HTR-8/SVneo (cell line): ENCODE measurements at regions not wholly inside any gene's neighbourhood (a gene's known extent, or its start where the extent isn't known, plus 50 kb on each side); places are given as distances from the start of the nearest gene placed in this dataset.

Source experiments
- DNase-seq: peaks from one replicate; pipeline ENCODE4 v3.0.0; 2011; ENCODE audit warnings: low spot score, mixed read lengths; ENCODE audit not compliant: insufficient read length
- FAIRE-seq: peaks from 2 replicates; lab custom pipeline; 2011; peaks lifted over from hg19 to GRCh38; lab: Jason Lieb, UNC

GRCh38 chr20:62576815-62577489 is 65.4 kb upstream of the SLCO4A1 start:
- DNase-seq = peak; percentile 83
- peak; percentile 13 for FAIRE-seq

DNA sequence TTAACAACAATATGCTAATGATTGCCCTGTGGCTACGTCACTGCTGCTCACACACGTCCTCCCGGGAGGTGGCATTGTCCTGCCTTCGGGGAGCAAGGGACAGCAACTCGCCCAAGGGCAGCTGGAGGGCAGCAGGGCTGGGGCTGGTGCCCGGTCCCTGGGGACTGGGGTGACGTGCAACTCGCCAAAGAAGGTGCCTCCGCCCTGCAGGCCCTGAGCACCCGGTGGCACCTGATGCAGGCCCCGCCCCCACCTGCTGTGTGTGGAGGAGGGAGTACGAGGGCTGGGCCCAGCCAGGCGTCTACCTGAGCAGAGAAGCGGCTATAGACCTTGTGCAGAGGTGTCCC is 64.8 kb upstream of the SLCO4A1 start:
- DNase-seq = no peak

GRCh38 chr20:62578294-62578897 is 63.9 kb upstream of the SLCO4A1 start:
- DNase-seq = no peak
- FAIRE-seq = peak; percentile 73

More for the DNA sequence above, 64.8 kb upstream of the SLCO4A1 start:
- no peak for FAIRE-seq

DNA sequence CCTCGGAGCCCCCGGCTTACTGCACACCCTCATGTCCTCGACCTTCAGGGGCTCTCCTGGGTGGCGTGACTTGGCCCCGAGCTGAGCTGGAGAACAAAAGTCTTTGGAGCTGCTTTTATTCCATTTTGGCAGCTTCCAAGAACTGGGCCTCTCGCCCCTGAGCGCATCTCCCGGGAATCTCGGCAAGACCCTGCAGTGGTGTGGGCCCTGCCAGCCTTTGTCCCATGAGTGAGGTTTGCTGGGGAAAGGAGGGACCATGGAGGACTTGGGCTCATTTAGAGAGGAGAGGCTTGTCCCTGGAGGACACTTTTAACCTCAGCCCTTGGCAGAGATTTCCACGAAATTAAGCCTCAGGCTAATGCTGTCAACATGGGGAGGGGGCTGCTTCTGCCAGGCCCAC is 62.3 kb upstream of the SLCO4A1 start:
- FAIRE-seq (peak; percentile 40), DNase-seq (no peak)

DNA sequence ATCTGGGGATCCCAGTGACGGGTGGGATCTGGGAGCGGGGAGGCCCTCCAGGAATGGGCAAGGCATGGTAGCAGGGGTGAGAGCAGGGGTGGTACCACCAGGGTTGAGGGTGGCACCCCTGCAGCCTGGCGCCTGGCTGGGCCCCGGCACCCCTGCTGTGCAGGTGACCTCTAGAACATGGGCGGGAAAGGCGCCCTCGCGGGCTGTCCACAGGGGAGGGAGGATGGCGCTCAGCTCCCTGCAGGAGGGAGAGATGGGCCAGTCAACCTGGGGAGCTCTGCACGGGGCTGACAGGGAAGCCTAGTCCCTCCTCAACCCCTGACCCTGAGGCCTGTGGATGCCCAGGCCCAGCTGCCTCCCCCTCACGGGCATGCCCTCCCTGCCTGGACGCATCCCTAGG is 61.6 kb upstream of the SLCO4A1 start:
- FAIRE-seq = no peak
- DNase-seq = no peak

GRCh38 chr20:62581308-62581707 is 61.0 kb upstream of the SLCO4A1 start:
- FAIRE-seq = peak; percentile 44
- DNase-seq = no peak

GRCh38 chr20:62581806-62582205 is 60.5 kb upstream of the SLCO4A1 start:
- FAIRE-seq (peak; percentile 65), DNase-seq (no peak)

DNA sequence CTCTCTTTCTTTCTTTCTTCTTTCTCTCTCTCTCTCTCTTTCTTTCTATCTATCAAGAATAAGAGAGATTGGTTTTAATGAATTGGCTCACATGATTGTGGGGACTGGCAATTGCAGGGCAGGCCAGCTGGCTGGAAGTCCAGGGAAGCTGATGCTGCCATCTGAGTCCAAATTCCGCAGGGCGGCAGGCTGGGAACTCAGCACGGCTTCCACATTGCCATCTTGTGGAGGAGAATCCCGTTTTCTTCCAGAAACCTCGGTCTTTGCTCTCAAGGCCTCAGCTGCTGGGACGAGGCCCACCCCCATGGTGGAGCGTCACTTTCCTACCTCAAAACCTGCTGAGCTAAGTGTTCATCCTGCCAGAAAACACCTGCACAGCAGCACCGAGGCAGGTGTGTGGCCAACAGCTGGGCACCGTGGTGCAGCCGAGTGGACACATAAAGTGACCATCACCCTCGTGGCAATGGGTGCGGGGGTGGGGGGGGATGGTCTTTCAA is 58.8 kb upstream of the SLCO4A1 start:
- peak; percentile 13 for FAIRE-seq

DNA sequence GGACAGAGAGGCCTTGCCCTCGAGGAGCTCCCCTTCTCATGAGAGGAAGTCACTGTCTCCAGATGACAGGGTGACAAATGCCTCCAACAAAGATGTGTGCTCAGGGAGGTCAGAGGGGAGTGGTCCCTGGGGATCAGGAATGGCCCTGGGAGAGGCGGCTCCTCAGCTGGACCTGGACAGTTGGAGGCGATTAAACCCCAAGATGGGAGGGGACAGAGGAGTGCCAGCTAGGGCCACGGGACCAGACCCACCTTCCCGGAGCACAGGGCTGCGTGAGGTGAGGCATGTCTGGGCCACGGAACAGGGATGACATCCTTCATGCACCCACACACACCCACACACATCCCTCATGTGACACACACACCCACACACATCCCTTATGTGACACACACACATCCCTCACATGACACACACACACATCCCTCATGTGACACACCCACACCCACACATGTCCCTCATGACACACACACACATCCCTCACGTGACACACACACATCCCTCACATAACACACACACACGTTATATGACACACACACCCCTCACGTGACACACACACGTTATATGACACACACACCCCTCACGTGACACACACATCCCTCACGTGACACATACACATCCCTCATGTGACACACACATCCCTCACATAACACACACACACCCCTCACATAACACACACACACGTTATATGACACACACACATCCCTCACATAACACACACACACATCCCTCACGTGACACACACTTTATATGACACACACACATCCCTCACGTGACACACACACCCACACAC is 57.4 kb upstream of the SLCO4A1 start:
- FAIRE-seq (peak; percentile 100), DNase-seq (no peak)

More for the DNA sequence above, 58.8 kb upstream of the SLCO4A1 start:
- no peak for DNase-seq

DNA sequence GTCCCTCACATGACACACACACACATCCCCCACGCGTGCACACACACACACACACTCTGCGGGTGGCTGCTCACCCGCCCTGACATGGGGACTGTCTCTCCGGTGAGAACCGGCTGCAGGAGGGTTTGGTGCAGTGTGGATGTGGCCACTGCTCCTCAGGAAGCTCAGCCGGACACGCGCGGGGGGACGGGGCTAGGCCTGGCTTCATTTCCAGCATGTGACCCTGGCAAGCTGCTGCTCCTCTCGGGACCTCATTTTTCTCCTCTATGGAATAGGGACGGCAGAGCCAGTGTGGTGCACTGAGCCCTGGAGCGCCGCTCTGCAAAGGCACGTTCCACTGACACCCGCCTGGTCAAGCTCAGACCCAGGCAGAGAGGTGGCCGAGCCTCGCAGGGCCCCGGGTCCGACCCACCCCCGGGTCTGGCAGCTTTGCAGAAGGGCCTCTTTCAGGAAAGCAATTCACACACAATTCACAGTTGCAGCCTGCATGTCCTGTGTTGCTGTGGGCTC is 56.8 kb upstream of the SLCO4A1 start:
- no peak for FAIRE-seq
- no peak for DNase-seq

- FAIRE-seq (peak; percentile 62), DNase-seq (no peak)
These were observed 55.5 kb upstream of the SLCO4A1 start for GRCh38 chr20:62586799-62587198.

DNA sequence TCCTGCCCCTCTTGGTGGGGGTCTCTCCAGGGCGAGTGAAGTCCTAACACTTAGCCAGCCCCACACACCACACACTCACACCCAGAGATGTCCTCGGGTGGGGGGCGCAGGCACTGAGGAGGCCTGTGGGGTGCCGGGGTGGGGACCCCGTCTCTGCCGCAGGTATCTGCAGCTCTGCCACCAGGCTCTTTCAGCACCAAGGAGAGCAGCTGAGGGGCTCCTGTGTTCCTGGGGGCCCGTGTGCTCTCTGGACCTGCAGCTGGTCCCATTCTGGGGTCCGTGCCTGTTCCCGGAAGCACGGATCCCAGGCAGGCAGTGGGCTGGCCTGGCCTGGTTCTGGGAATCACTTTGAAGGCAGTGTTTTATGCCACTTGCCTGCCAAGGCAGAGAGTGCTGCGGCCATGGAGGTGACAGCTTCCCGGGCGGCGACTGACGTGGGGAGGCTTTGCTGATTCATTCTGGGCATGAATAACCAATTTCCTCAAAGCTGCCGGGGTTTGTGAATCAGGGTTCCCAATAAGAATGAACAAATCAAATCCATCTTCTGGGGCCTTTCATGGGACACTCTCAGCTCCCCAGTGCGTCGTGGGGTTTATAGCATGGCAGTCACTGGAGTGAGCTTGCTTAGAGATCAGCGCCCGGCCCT is 54.4 kb upstream of the SLCO4A1 start:
- peak; percentile 73 for DNase-seq

DNA sequence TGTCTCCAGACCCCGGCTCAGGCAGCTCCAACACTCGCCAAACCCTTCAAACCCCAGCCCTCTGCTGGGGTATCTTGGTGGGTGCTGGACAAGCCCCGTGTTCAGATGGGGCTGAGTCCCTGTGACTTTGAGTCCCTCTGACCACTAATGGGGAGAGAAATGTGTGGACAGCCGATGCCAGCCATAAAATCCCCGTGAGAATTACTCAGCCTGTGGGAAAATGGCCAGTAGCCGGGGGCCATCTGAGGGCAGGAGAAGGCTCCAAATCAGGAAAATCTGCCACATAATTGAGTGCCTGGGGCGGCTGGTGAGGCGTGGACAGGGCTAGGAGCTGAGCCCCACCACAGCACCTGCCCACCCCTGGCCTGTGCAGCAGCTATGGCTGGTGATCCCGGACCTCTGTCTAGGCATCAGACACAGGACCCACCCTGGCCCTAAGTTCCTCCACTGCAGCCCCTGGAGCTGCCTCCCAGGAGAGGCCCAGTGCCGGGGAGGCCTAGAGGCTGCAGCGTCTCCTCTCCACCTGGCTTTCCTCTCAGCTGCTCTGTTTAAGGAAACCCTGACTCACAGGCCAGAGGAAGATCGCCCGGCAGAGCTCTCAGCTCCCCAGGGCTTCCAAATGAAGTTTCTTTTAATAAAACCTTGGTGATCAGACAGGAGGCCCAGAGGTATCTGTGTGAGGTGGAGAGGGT is 53.7 kb upstream of the SLCO4A1 start:
- DNase-seq (no peak), FAIRE-seq (no peak)

More for the DNA sequence above, 54.4 kb upstream of the SLCO4A1 start:
- FAIRE-seq = peak; percentile 16

DNA sequence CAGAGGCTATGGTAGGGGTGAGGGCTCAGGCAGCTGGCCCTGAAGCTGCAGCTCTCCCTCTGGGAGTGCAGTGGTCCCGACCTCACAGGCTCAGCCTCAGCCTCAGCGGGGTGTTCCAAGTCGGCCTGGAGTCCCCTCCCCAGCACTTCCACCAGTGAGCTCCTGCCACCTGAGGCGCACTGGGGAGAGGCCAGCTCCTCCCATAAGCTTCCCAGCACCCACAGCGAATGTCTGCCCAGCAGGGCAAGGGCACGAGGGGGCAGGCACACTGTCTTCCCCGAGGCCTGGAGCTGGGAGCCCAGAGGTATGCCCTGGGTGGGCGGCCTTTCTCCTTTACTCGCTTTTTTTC is 53.2 kb upstream of the SLCO4A1 start:
- DNase-seq = no peak
- no peak for FAIRE-seq

- FAIRE-seq (no peak), DNase-seq (no peak)
These were observed 52.6 kb upstream of the SLCO4A1 start for GRCh38 chr20:62589720-62590119.

DNA sequence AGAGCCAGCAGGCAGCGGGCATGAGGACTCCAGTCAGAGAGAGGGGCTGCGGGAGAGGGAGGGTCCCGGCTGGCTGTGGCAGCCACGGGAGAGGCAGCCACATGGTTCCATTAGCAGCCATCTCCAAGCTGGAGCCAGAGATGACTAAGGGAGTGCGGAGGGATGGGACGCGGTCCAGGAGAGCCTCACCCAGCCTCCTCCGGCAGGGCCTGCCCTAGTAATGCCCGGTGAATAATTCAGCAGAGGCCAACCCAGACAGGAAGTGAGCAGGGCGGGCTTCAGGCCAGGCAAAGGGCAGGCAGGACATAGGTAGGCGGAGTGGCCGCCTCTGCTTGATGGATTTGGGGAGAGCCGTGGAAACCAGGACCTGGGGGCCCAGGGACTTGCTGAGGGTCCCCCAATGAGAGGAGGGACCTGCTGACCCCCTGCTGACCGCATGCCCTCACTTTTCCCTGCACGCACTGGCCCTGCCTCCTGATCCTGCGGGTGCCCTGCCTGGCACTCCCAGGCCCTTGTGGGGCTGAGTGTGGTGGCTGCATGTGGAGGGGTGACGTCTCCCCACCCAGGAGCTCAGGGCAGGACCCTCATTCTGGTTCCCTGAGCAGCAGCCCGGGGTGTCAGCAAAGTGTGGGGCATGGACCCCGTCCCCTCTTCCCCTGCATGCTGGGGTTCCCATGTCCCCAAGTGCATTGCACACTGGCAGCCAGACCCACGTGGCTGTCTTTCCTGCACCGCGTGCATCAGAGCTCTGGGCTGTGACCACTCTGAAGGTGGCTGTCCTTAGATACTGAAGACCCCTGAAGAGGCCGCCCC is 51.8 kb upstream of the SLCO4A1 start:
- DNase-seq (peak; percentile 96), FAIRE-seq (peak; percentile 98)

GRCh38 chr20:62591122-62591468 is 51.2 kb upstream of the SLCO4A1 start:
- no peak for DNase-seq
- FAIRE-seq = no peak

DNA sequence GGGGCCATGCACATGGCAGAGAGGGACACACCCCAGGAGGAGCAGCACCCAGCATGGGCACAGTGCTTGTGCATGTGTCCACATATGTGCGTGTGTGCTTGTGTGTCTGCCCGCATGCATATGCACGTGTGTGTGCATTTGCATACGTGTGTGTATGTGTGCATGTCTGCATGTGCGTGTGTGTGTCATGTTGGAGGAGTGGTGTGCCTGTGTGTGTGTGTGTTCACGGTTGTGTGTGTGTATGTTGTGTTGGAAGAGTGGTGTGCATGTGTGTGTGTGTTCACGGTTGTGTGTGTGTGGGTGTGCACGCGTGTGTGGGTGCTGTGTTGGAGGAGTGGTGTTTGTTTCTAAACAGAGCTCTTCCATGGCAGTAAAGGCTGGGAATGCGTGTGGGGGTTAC is 50.7 kb upstream of the SLCO4A1 start:
- no peak for DNase-seq
- FAIRE-seq = peak; percentile 100
